ENCODE measurements at regions not wholly inside any gene's neighbourhood (a gene's known extent, or its start where the extent isn't known, plus 50 kb on each side); places are given as distances from the start of the nearest gene placed in this dataset.

GRCh38 chr5:96196407-96196806 lies 234.8 kb upstream of the ELL2 start:
- no peak overlapping the region for H3K4me3 ChIP-seq (ENCODE audit: extremely low read depth in 1 of 4, insufficient read depth in 2 of 4, low read depth in 3 of 4, low read length in 4 of 4)
- H3K79me2 ChIP-seq (ENCODE audit: control insufficient read depth in 1 of 2, insufficient read depth in 2 of 2, low read length in 2 of 2): no peaks in the 10 kb centered on the region
- no peak overlapping the region for H4K8ac ChIP-seq (ENCODE audit: extremely low read depth, insufficient read depth, low read length)
- H2BK5ac ChIP-seq (ENCODE audit: low read depth, low read length): no peak overlapping the region
- H2BK120ac ChIP-seq (replicated peaks; ENCODE audit: low read depth, low read length): no peak overlapping the region
- TF ChIP-seq HDAC6 (IDR thresholded peaks at IDR 0.05; ENCODE audit: low read depth, low read length): no peak
- TF ChIP-seq KDM1A (IDR thresholded peaks at IDR 0.05; ENCODE audit: borderline replicate concordance, low read length): peak; percentile 46; the same call in 1 of the 2 replicates
- H3K56ac ChIP-seq (replicated peaks; ENCODE audit: insufficient read length, low read depth, low read length): no peak overlapping the region
- H3K36me3 ChIP-seq (ENCODE audit: control insufficient read depth in 2 of 4, insufficient read depth in 4 of 4, low read length in 3 of 4): no peaks in the 10 kb centered on the region
- H4K5ac ChIP-seq (ENCODE audit: insufficient read length, low read depth, low read length): no peak overlapping the region
- no peak overlapping the region for H3K4ac ChIP-seq (replicated peaks; ENCODE audit: insufficient read length, low read depth, low read length)
- ChIA-PET CTCF (ENCODE audit: partially characterized antibody) (interaction anchor here (0.6 to 0.7 kb wide), 2 partner anchors 13 to 43 kb away, joined by 3 read pairs; no protein-coding TSS in a partner anchor), POLR2A (ENCODE audit: partially characterized antibody) (no interaction called here)
- H2BK15ac ChIP-seq (ENCODE audit: low read length): no peak overlapping the region
- no peak overlapping the region for H4K91ac ChIP-seq (replicated peaks; ENCODE audit: insufficient read length, low read length)
- H3K27me3 ChIP-seq (replicated peaks in 1 of 4; ENCODE audit: control insufficient read depth in 3 of 4, extremely low read depth in 1 of 4, insufficient read depth in 3 of 4, low read length in 3 of 4): no peaks in the 10 kb centered on the region
- H3K18ac ChIP-seq (ENCODE audit: extremely low read depth, low read length): no peak overlapping the region
- FAIRE-seq (no peak), DNase-seq (ENCODE audit: low read depth in 1 of 2, low spot score in 2 of 2) (no peak)
- no peak overlapping the region for H3K14ac ChIP-seq (ENCODE audit: insufficient read length)
- no peaks in the 10 kb centered on the region for H3K23me2 ChIP-seq (ENCODE audit: low read depth, low read length)
- no peaks in the 10 kb centered on the region for H3K4me1 ChIP-seq (replicated peaks in 1 of 4; ENCODE audit: control insufficient read depth in 3 of 4, insufficient read depth in 4 of 4, low read length in 3 of 4)
- no peak overlapping the region for H2BK20ac ChIP-seq (ENCODE audit: low read length)
- no peak overlapping the region for H3K4me2 ChIP-seq (ENCODE audit: insufficient read depth in 1 of 2, low read depth in 2 of 2, low read length in 2 of 2)
- no peaks in the 10 kb centered on the region for H3K9me3 ChIP-seq (ENCODE audit: insufficient read depth in 2 of 2, low read depth in 1 of 2, low read length in 1 of 2)
- no peak overlapping the region for H2BK12ac ChIP-seq (ENCODE audit: low read depth, low read length)
- no peak overlapping the region for H2AK5ac ChIP-seq (ENCODE audit: low read depth, low read length)
- no peak overlapping the region for H2AFZ ChIP-seq (ENCODE audit: low read length)
- H3K27ac ChIP-seq (ENCODE audit: low read depth, low read length): no peak overlapping the region
- no peaks in the 10 kb centered on the region for H4K20me1 ChIP-seq (replicated peaks in 1 of 2; ENCODE audit: control insufficient read depth in 1 of 2, insufficient read depth in 2 of 2, low read length in 2 of 2)
- WGBS, 2 experiments (ENCODE audit: extremely low coverage in 1 of 2, insufficient coverage in 1 of 2, insufficient read length in 1 of 2, insufficient replicate concordance in 2 of 2, low coverage in 1 of 2, low lambda C conversion rate in 2 of 2, missing lambda C conversion rate in 1 of 2): 96% methylated on average over 4 of the region's 4 CpGs; no CpG with 5 or more reads in 1 of the 2 experiments
- H3K9ac ChIP-seq (replicated peaks in 1 of 4; ENCODE audit: extremely low read depth in 1 of 4, low read depth in 3 of 4, low read length in 3 of 4): no peak overlapping the region
- no peaks in the 10 kb centered on the region for H3K79me1 ChIP-seq (ENCODE audit: low read depth, low read length)
- no peak overlapping the region for H3K23ac ChIP-seq (ENCODE audit: insufficient read length)

Measured in H1 (cell line).